ENCODE measurements at regions not wholly inside any gene's neighbourhood (a gene's known extent, or its start where the extent isn't known, plus 50 kb on each side); places are given as distances from the start of the nearest gene placed in this dataset.
"Not testable (repeated sequence)": the region's sequence is repeated elsewhere in the genome, so short reads cannot be mapped to it uniquely, and the experiment has no call there.

- H3K27me3 ChIP-seq: no peaks in the 10 kb centered on the region
- DNase-seq (ENCODE audit: low spot score): no peak
- H3K4me3 ChIP-seq: no peak overlapping the region
- no peaks in the 10 kb centered on the region for H3K36me3 ChIP-seq
- H3K27ac ChIP-seq: no peak overlapping the region
- TF ChIP-seq CTCF (IDR thresholded peaks at IDR 0.05): no peak
- no peaks in the 10 kb centered on the region for H3K9me3 ChIP-seq
- H3K4me1 ChIP-seq: no peaks in the 10 kb centered on the region
Measured at GRCh38 chr21:18741954-18742353, 338.4 kb upstream of the TMPRSS15 start.

DNA sequence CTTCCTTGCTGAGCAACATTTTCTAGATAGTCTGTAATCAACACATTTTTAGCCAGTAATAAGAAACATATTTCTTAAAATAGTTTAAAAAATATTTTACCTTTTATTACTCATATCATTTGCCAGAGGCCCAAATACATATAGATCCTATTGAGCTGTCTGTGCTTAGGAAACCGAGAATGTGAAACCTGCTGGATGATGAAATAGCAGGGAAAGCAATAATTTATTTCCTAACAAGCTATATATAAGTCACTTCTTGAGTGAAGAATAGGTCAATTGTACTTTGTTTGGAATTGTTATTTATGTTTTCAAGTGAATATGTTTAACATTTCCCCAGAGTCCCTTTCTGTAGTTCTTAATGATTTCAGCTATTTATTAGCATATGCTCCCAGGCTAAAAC, 339.9 kb upstream of the TMPRSS15 start:
- no peak for TF ChIP-seq CTCF (IDR thresholded peaks at IDR 0.05)
- Histone ChIP-seq H3K4me1 (no peaks in the 10 kb centered on the region), H3K27me3 (no peaks in the 10 kb centered on the region), H3K4me3 (no peak overlapping the region), H3K27ac (no peak overlapping the region), H3K36me3 (no peaks in the 10 kb centered on the region), H3K9me3 (no peaks in the 10 kb centered on the region)
- DNase-seq (ENCODE audit: low spot score): no peak

- H3K27ac ChIP-seq: no peak overlapping the region
- no peak for TF ChIP-seq CTCF (IDR thresholded peaks at IDR 0.05)
Measured at GRCh38 chr21:18744840-18745239, 341.3 kb upstream of the TMPRSS15 start.

DNA sequence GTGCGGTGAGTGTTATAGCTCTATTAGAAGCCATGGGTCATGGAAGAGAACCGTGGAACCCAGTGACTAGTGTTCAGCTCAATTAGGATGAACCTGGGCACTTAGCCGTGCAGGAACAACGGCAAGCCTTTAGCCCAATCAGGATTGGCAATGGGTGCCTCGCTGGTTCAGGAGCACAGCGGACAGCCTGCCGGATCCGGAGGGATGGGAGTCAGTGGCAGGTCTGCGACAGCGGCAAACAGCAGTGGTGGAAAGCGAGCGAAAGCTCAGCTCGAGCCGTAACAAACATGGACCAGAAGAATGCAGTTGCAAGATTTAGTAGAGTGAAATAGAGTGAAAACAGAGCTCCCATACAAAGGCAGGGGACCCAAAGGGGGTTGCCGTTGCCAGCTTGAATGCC, 349.3 kb upstream of the TMPRSS15 start:
- H3K4me3 ChIP-seq: not testable (repeated sequence)

More at GRCh38 chr21:18744840-18745239, 341.3 kb upstream of the TMPRSS15 start:
- Histone ChIP-seq H3K27me3 (no peaks in the 10 kb centered on the region), H3K4me3 (no peak overlapping the region), H3K9me3 (no peaks in the 10 kb centered on the region), H3K4me1 (no peaks in the 10 kb centered on the region), H3K36me3 (no peaks in the 10 kb centered on the region)
- no peak for DNase-seq (ENCODE audit: low spot score)

DNA sequence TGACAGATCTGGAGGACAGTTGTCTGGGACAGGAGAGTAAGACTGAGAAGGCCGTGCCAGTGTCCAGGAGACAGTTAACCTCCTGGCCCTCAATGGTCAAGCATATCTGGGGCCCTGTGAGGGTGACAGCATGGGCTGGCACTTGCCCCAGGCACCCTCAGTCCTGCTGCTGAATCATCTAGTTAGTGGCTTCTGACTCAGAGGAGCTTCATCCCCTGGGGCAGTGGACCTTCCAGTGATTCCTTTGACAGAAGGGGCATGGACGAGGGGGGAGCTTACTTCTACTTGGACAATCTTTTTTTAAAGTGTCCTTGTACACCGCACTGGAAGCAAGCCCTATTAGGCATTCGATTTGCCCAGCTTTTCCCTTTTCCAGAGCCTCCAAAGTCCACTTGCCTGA, 352.7 kb upstream of the TMPRSS15 start:
- not testable (repeated sequence) for DNase-seq (ENCODE audit: low spot score); H3K4me1 ChIP-seq; H3K9me3 ChIP-seq; H3K4me3 ChIP-seq; H3K27ac ChIP-seq; H3K27me3 ChIP-seq; H3K36me3 ChIP-seq

More for the DNA sequence above, 349.3 kb upstream of the TMPRSS15 start:
- H3K27me3 ChIP-seq; DNase-seq (ENCODE audit: low spot score); H3K9me3 ChIP-seq; H3K36me3 ChIP-seq; H3K27ac ChIP-seq; H3K4me1 ChIP-seq: not testable (repeated sequence)

GRCh38 chr21:18759267-18759666, 355.7 kb upstream of the TMPRSS15 start:
- Histone ChIP-seq H3K4me1 (no peaks in the 10 kb centered on the region), H3K27ac (no peak overlapping the region), H3K9me3 (no peaks in the 10 kb centered on the region), H3K27me3 (no peaks in the 10 kb centered on the region), H3K36me3 (no peaks in the 10 kb centered on the region), H3K4me3 (no peak overlapping the region)
- DNase-seq (ENCODE audit: low spot score): no peak
- no peak for TF ChIP-seq CTCF (IDR thresholded peaks at IDR 0.05)

GRCh38 chr21:18759751-18760161, 356.2 kb upstream of the TMPRSS15 start:
- H3K36me3 ChIP-seq: no peaks in the 10 kb centered on the region
- TF ChIP-seq CTCF (IDR thresholded peaks at IDR 0.05): no peak
- H3K27ac ChIP-seq: no peak overlapping the region
- H3K4me1 ChIP-seq: no peaks in the 10 kb centered on the region
- no peaks in the 10 kb centered on the region for H3K9me3 ChIP-seq
- H3K27me3 ChIP-seq: no peaks in the 10 kb centered on the region
- no peak overlapping the region for H3K4me3 ChIP-seq
- no peak for DNase-seq (ENCODE audit: low spot score)

Data from right atrium auricular region (tissue), 2 donors.